PC-9 (cell line): ENCODE measurements at regions not wholly inside any gene's neighbourhood (a gene's known extent, or its start where the extent isn't known, plus 50 kb on each side); places are given as distances from the start of the nearest gene placed in this dataset.

ENCODE experiments used
- CTCF ChIP-seq: fragments of 200-600 bp; sonication (generic); conservative IDR thresholded peaks from 2 replicates; pipeline ENCODE4 v1.6.1; 2017; ENCODE audit warnings: mixed run types, antibody characterized with exemption, mild to moderate bottlenecking, moderate library complexity
- EZH2 ChIP-seq: fragments of 200-600 bp; sonication (generic); IDR thresholded peaks from 2 replicates; pipeline ENCODE4 v1.8.0; 2017; ENCODE audit warnings: antibody characterized with exemption, low read depth

GRCh38 chr7:68321776-68322496 lies 1276.3 kb upstream of the AUTS2 start:
- no peak for TF ChIP-seq CTCF
- no peak for TF ChIP-seq EZH2
